ENCODE measurements at regions not wholly inside any gene's neighbourhood (a gene's known extent, or its start where the extent isn't known, plus 50 kb on each side); places are given as distances from the start of the nearest gene placed in this dataset.
A peak's percentile ranks its signal among the peaks of the same experiment; 100 is the strongest.

- DNase-seq, result no peak
These were observed 50.3 kb downstream of the BMAL2 start for GRCh38 chr12:27382924-27383323.

- peak; percentile 13 for DNase-seq
These were observed 51.0 kb downstream of the BMAL2 start for GRCh38 chr12:27383429-27384260.

- no peak for DNase-seq
These were observed 51.6 kb downstream of the BMAL2 start for GRCh38 chr12:27384261-27384590.

- no peak for DNase-seq
These were observed 53.3 kb downstream of the BMAL2 start for GRCh38 chr12:27385766-27386564.

- DNase-seq, result no peak
These were observed 54.8 kb downstream of the BMAL2 start for GRCh38 chr12:27387473-27387872.

- no peak for DNase-seq
These were observed 56.0 kb downstream of the BMAL2 start for GRCh38 chr12:27388650-27389049.

GRCh38 chr12:27394676-27395075 is 51.9 kb upstream of the SMCO2 start:
- no peak for DNase-seq

- DNase-seq, result no peak
These were observed 50.2 kb upstream of the SMCO2 start for GRCh38 chr12:27396216-27396815.

All from NCI-H1694 treated with DMSO at 0.1 percent for 48 hours (cell line).